ENCODE measurements at regions not wholly inside any gene's neighbourhood (a gene's known extent, or its start where the extent isn't known, plus 50 kb on each side); places are given as distances from the start of the nearest gene placed in this dataset.

GRCh38 chr1:4212796-4213195 lies 312.7 kb upstream of the C1orf174 start:
- Histone ChIP-seq H3K4me3 (ENCODE audit: insufficient read depth, low read length) (no peak overlapping the region), H2AFZ (ENCODE audit: low read length) (no peak overlapping the region), H3K79me2 (ENCODE audit: insufficient read depth, low read length) (no peaks in the 10 kb centered on the region), H4K20me1 (ENCODE audit: insufficient read depth, low read length) (no peaks in the 10 kb centered on the region), H3K27ac (ENCODE audit: low read depth, low read length) (no peak overlapping the region), H3K4me2 (ENCODE audit: insufficient read depth, low read length) (no peak overlapping the region), H3K36me3 (ENCODE audit: insufficient read depth, low read length) (no peaks in the 10 kb centered on the region), H3K4me1 (ENCODE audit: insufficient read depth, low read length) (no peaks in the 10 kb centered on the region), H3K27me3 (ENCODE audit: insufficient read depth, low read length) (no peaks in the 10 kb centered on the region), H3K9me3 (ENCODE audit: low read depth, low read length) (no peaks in the 10 kb centered on the region)
- DNase-seq (ENCODE audit: insufficient read length, low spot score, missing footprints): no peak
- no peak for TF ChIP-seq CTCF (IDR thresholded peaks at IDR 0.05; ENCODE audit: extremely low read depth, low read depth, low read length)

GRCh38 chr1:4213366-4213973 lies 313.4 kb upstream of the C1orf174 start:
- Histone ChIP-seq H3K27me3 (ENCODE audit: insufficient read depth, low read length) (no peaks in the 10 kb centered on the region), H3K27ac (ENCODE audit: low read depth, low read length) (no peak overlapping the region), H3K9me3 (ENCODE audit: low read depth, low read length) (no peaks in the 10 kb centered on the region), H3K4me1 (ENCODE audit: insufficient read depth, low read length) (no peaks in the 10 kb centered on the region), H3K4me3 (ENCODE audit: insufficient read depth, low read length) (no peak overlapping the region), H3K79me2 (ENCODE audit: insufficient read depth, low read length) (no peaks in the 10 kb centered on the region), H2AFZ (ENCODE audit: low read length) (no peak overlapping the region), H4K20me1 (ENCODE audit: insufficient read depth, low read length) (no peaks in the 10 kb centered on the region), H3K4me2 (ENCODE audit: insufficient read depth, low read length) (no peak overlapping the region), H3K36me3 (ENCODE audit: insufficient read depth, low read length) (no peaks in the 10 kb centered on the region)
- TF ChIP-seq CTCF (IDR thresholded peaks at IDR 0.05; ENCODE audit: extremely low read depth, low read depth, low read length): no peak
- DNase-seq (ENCODE audit: insufficient read length, low spot score, missing footprints): no peak

GRCh38 chr1:4214826-4215225 lies 314.8 kb upstream of the C1orf174 start:
- H3K4me1 ChIP-seq (ENCODE audit: insufficient read depth, low read length): no peaks in the 10 kb centered on the region

GRCh38 chr1:4215391-4215790 lies 315.3 kb upstream of the C1orf174 start:
- no peak for TF ChIP-seq CTCF (IDR thresholded peaks at IDR 0.05; ENCODE audit: extremely low read depth, low read depth, low read length)

More at GRCh38 chr1:4214826-4215225, 314.8 kb upstream of the C1orf174 start:
- H3K27me3 ChIP-seq (ENCODE audit: insufficient read depth, low read length): no peaks in the 10 kb centered on the region
- no peak for DNase-seq (ENCODE audit: insufficient read length, low spot score, missing footprints)
- no peak overlapping the region for H3K27ac ChIP-seq (ENCODE audit: low read depth, low read length)
- H3K4me2 ChIP-seq (ENCODE audit: insufficient read depth, low read length): no peak overlapping the region
- no peaks in the 10 kb centered on the region for H3K36me3 ChIP-seq (ENCODE audit: insufficient read depth, low read length)
- no peaks in the 10 kb centered on the region for H4K20me1 ChIP-seq (ENCODE audit: insufficient read depth, low read length)
- H3K9me3 ChIP-seq (ENCODE audit: low read depth, low read length): no peaks in the 10 kb centered on the region
- no peaks in the 10 kb centered on the region for H3K79me2 ChIP-seq (ENCODE audit: insufficient read depth, low read length)
- H3K4me3 ChIP-seq (ENCODE audit: insufficient read depth, low read length): no peak overlapping the region
- H2AFZ ChIP-seq (ENCODE audit: low read length): no peak overlapping the region
- no peak for TF ChIP-seq CTCF (IDR thresholded peaks at IDR 0.05; ENCODE audit: extremely low read depth, low read depth, low read length)

More at GRCh38 chr1:4215391-4215790, 315.3 kb upstream of the C1orf174 start:
- Histone ChIP-seq H4K20me1 (ENCODE audit: insufficient read depth, low read length) (no peaks in the 10 kb centered on the region), H3K4me2 (ENCODE audit: insufficient read depth, low read length) (no peak overlapping the region), H3K27me3 (ENCODE audit: insufficient read depth, low read length) (no peaks in the 10 kb centered on the region), H3K4me3 (ENCODE audit: insufficient read depth, low read length) (no peak overlapping the region), H3K27ac (ENCODE audit: low read depth, low read length) (no peak overlapping the region), H3K79me2 (ENCODE audit: insufficient read depth, low read length) (no peaks in the 10 kb centered on the region), H3K36me3 (ENCODE audit: insufficient read depth, low read length) (no peaks in the 10 kb centered on the region), H3K4me1 (ENCODE audit: insufficient read depth, low read length) (no peaks in the 10 kb centered on the region), H3K9me3 (ENCODE audit: low read depth, low read length) (no peaks in the 10 kb centered on the region), H2AFZ (ENCODE audit: low read length) (no peak overlapping the region)
- no peak for DNase-seq (ENCODE audit: insufficient read length, low spot score, missing footprints)

Measured in osteoblast (primary cell).